Osteocyte (in vitro differentiated cells): ENCODE measurements at regions not wholly inside any gene's neighbourhood (a gene's known extent, or its start where the extent isn't known, plus 50 kb on each side); places are given as distances from the start of the nearest gene placed in this dataset.

Source experiments
- DNase-seq: peaks from one replicate; pipeline ENCODE4 v3.0.0; 2021; ENCODE audit warnings: mixed read lengths; ENCODE audit not compliant: unreplicated experiment; ENCODE audit errors: extremely low spot score
- H3K27ac Mint-ChIP-seq: one replicate; pipeline ENCODE4 v1.8.0; 2021; ENCODE audit warnings: mild to moderate bottlenecking, mixed read lengths; ENCODE audit not compliant: unreplicated experiment
- H3K27me3 Mint-ChIP-seq: one replicate; pipeline ENCODE4 v1.8.0; 2021; ENCODE audit warnings: mixed read lengths; ENCODE audit not compliant: unreplicated experiment
- H3K36me3 Mint-ChIP-seq: one replicate; pipeline ENCODE4 v1.8.0; 2021; ENCODE audit warnings: mixed read lengths; ENCODE audit not compliant: unreplicated experiment
- H3K4me1 Mint-ChIP-seq: one replicate; pipeline ENCODE4 v1.8.0; 2021; ENCODE audit warnings: mixed read lengths; ENCODE audit not compliant: unreplicated experiment
- H3K4me3 Mint-ChIP-seq: one replicate; pipeline ENCODE4 v1.8.0; 2021; ENCODE audit warnings: mild to moderate bottlenecking, moderate library complexity, mixed read lengths; ENCODE audit not compliant: unreplicated experiment
- H3K9me3 Mint-ChIP-seq: one replicate; pipeline ENCODE4 v1.8.0; 2021; ENCODE audit warnings: mixed read lengths; ENCODE audit not compliant: unreplicated experiment
- TF ChIP-seq, protein P1 (sequence below): fragments of 200-600 bp; sonication (generic); IDR thresholded peaks from 2 replicates; pipeline ENCODE4 v1.5.0; 2021; ENCODE audit warnings: antibody characterized with exemption, mild to moderate bottlenecking, moderate library complexity

DNA sequence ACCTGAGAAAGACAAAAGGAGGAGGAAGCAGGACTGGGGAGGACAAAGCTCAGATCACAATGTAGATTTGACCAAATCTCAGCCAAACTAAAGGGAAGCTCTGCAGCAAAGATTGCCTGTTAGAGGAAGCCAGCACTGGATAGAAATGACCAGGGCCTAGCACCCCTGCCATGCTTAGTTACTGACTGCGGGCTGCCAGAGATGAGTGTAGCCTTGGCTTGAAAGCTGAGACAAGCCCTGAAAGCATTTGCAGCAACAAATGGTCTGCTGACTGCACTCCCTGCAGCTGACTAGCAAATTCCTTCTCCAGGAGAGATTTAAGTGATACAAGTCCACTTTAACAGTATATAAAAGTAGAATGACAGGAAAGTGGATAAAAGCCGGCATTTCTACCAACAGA lies 140.9 kb upstream of the CRIM1 start:
- H3K27ac Mint-ChIP-seq = no peak overlapping the region
- H3K4me3 Mint-ChIP-seq = no peak overlapping the region
- DNase-seq = no peak
- H3K27me3 Mint-ChIP-seq = peaks cover 6% of the 10 kb centered on the region
- no peaks in the 10 kb centered on the region for H3K36me3 Mint-ChIP-seq
- TF ChIP-seq, protein P1, sequence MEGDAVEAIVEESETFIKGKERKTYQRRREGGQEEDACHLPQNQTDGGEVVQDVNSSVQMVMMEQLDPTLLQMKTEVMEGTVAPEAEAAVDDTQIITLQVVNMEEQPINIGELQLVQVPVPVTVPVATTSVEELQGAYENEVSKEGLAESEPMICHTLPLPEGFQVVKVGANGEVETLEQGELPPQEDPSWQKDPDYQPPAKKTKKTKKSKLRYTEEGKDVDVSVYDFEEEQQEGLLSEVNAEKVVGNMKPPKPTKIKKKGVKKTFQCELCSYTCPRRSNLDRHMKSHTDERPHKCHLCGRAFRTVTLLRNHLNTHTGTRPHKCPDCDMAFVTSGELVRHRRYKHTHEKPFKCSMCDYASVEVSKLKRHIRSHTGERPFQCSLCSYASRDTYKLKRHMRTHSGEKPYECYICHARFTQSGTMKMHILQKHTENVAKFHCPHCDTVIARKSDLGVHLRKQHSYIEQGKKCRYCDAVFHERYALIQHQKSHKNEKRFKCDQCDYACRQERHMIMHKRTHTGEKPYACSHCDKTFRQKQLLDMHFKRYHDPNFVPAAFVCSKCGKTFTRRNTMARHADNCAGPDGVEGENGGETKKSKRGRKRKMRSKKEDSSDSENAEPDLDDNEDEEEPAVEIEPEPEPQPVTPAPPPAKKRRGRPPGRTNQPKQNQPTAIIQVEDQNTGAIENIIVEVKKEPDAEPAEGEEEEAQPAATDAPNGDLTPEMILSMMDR = no peak
- H3K9me3 Mint-ChIP-seq = no peaks in the 10 kb centered on the region
- no peaks in the 10 kb centered on the region for H3K4me1 Mint-ChIP-seq

DNA sequence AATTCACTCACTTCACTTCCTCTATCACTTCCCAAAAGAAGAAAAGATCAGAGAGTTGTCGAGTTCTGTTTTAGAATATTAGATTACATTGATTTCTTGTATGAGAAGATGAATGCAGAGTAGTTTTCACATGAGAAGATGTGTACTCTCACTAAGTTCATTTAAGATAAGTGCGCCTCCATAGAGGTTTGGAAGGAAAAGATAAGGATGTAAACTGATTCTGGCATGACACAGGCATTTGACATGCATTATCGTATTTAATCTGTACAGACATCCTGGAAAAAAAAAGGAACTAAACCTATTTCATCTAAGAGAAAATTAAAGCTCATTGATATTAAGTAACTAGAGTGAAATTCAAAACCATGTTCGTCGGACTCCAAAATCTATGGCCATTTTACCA lies 152.2 kb upstream of the CRIM1 start:
- no peaks in the 10 kb centered on the region for H3K4me1 Mint-ChIP-seq
- no peak for DNase-seq
- H3K4me3 Mint-ChIP-seq = no peak overlapping the region
- TF ChIP-seq, protein P1 = no peak
- peaks cover 8% of the 10 kb centered on the region for H3K9me3 Mint-ChIP-seq
- no peak overlapping the region for H3K27ac Mint-ChIP-seq
- peaks cover 13% of the 10 kb centered on the region for H3K27me3 Mint-ChIP-seq
- H3K36me3 Mint-ChIP-seq = no peaks in the 10 kb centered on the region

DNA sequence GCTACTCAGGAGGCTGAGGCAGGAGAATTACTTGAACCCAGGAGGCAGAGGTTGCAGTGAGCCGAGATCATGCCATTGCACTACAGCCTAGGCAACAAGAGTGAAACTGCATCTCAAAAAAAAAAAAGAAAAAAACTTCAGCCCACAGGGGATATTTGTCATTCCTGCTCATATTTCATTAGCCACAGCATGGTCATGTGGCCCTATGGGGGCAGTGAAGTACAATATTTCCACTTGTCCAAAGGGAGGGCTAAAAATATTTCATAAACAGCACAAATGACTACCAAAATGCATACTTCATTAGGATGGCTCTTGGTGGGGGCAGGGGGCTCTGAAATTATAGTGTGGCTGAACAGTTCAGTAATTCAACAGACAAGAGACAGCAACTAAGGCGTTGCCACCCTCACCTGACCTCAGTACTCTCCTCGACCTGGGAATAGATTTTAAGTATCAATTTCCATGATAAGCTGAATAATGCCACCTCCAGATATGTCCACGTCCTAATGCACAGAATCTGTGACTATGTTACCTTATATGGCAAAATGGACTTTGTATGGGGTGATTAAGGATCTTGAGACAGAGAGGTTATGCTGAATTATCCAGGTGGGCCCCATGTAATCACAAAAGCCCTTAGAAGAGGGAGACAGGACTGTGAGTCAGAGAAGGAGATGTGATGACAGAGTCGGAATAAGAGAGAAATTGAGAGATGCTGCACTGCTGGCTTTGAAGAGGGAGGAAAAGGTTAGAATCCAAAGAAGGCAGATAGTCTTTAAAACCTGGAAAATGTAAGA lies 158.2 kb upstream of the CRIM1 start:
- Mint-ChIP-seq H3K36me3 (no peaks in the 10 kb centered on the region), H3K4me3 (no peak overlapping the region), H3K4me1 (no peaks in the 10 kb centered on the region), H3K27ac (no peak overlapping the region), H3K9me3 (peaks cover 8% of the 10 kb centered on the region), H3K27me3 (peaks cover 10% of the 10 kb centered on the region)
- DNase-seq = no peak
- TF ChIP-seq, protein P1 = no peak

DNA sequence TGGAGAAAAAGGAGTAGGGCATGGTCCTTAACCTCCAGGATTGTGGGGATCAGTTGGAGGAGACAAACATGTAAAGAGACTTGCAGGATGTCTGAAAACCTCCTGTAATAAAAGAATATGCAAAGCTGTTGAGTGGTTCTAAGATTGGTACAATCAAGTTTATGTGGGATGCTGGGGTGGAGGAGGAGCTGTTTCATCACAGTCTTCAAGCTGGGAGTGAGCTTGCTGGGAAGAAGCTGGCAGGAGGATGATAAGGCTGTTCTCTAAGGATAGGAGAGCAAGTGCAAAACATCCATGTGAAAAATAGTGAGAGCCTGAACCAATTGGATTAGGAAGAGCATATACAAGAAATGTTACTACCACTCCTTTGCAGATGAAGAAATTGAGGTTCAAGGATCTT lies 161.9 kb upstream of the CRIM1 start:
- Mint-ChIP-seq H3K36me3 (no peaks in the 10 kb centered on the region), H3K27ac (no peak overlapping the region), H3K27me3 (peaks cover 16% of the 10 kb centered on the region), H3K4me3 (no peak overlapping the region), H3K4me1 (no peaks in the 10 kb centered on the region), H3K9me3 (no peaks in the 10 kb centered on the region)
- TF ChIP-seq, protein P1 = no peak
- no peak for DNase-seq

DNA sequence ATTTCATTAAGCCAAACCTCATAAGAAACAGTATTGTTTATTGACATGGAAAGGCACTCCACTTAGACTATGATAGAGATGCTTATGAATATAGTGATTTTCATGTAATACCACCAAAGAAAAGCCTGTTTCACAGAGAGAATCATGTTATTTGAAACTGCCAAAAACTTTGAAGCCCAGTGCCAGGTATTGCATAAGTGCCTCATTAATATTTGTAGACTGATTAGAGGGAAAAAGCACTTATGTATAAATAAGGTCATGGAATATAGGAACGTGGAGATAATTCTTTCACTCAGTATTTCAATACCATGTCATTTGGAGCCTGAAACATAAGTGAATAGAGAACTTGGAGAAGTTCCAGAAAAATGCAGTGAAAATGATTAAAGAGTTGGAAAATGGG lies 162.6 kb upstream of the CRIM1 start:
- Mint-ChIP-seq H3K4me3 (no peak overlapping the region), H3K9me3 (no peaks in the 10 kb centered on the region), H3K4me1 (no peaks in the 10 kb centered on the region), H3K27ac (no peak overlapping the region), H3K36me3 (no peaks in the 10 kb centered on the region), H3K27me3 (peaks cover 16% of the 10 kb centered on the region)
- TF ChIP-seq, protein P1 = no peak
- DNase-seq = no peak
